Caki2 (cell line): ENCODE measurements at regions not wholly inside any gene's neighbourhood (a gene's known extent, or its start where the extent isn't known, plus 50 kb on each side); places are given as distances from the start of the nearest gene placed in this dataset.
"Not testable (repeated sequence)": the region's sequence is repeated elsewhere in the genome, so short reads cannot be mapped to it uniquely, and the experiment has no call there.

Experiments
- DNase-seq: peaks from one replicate; pipeline ENCODE4 v3.0.0-alpha.2; 2015; ENCODE audit warnings: low read depth
- in situ Hi-C: cut with HindIII; loops from 2 replicates; pipeline ENCODE4 v1.10.0; 2016; ENCODE audit warnings: low sequenced_read_pairs, low pct_unique_long_range_greater_than_20kb, mixed read lengths

GRCh38 chr20:48143435-48144081 is 358.3 kb upstream of the SULF2 start:
- in situ Hi-C loops = no loop called here
- no peak for DNase-seq

DNA sequence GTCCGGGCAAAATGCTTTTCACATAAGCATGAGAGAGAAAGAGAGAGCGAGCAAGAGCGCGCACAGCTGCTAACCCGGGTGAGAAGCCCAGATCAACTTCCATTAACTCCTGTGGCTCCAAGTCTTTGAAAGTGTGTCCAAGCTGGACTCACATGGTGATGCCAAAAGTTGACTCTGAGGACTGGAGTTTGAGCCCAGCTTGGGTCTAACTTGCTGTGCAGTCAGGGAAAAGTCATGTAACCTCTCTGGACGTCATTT is 357.2 kb upstream of the SULF2 start:
- in situ Hi-C loops = no loop called here
- no peak for DNase-seq

- DNase-seq = no peak
Observed at GRCh38 chr20:48141660-48142515, 356.6 kb upstream of the SULF2 start.

DNA sequence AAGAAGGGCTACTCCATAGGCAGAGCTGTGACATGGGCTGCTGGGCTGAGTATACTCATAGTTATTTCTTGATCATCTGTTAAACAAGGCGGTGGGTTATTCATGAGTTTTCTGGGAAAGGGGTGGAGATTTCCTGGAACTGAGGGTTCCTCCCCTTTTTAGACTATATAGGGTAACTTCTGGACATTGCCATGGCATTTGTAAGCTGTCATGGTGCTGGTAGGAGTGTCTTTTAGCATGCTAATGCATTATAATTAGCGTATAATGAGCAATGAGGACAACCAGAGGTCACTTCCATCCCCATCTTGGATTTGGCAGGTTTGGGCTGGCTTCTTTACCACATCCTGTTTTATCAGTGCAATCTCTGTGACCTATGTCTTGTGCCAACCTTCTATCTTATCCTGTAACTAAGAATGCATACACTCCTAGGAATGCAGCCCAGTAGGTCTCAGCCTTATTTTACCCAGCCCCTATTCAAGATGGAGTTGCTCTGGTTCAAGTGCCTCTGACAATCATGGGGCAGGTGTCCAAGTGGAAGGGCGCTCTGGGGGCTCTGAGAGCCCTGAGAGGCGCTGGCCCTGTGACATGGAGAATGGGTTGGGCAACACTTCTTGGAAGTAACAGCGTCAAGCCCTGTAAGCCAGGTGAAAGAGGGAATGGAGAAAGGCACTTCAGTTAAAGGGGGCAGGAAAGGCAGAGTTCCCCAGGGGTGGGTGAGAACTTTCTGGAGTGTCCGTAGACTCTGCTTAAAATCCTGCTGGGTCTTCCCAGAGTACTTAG is 354.2 kb upstream of the SULF2 start:
- in situ Hi-C loops = no loop called here
- no peak for DNase-seq

More at GRCh38 chr20:48141660-48142515, 356.6 kb upstream of the SULF2 start:
- in situ Hi-C loops = no loop called here

GRCh38 chr20:48132834-48133233 is 347.6 kb upstream of the SULF2 start:
- in situ Hi-C loops = no loop called here
- no peak for DNase-seq

DNA sequence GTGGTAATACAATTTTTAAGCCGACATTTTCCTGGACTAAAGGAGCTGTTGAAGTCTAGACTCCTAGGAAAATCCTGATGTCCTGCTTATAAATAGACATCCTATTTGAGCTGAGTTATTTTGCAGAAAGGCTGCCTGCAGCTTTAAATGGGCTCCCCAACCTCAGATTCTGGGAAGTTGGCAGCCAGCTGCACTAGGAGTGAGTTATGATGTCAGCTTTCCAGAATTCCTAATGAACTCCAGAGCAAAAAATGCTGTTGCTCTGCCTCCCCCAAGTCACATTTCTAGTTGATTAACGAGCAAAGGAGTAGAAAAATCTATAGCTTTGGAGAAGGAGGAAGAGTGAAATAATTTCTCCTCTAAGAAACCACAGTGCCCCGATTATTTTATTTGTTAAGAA is 346.3 kb upstream of the SULF2 start:
- DNase-seq = no peak
- in situ Hi-C loops = no loop called here

DNA sequence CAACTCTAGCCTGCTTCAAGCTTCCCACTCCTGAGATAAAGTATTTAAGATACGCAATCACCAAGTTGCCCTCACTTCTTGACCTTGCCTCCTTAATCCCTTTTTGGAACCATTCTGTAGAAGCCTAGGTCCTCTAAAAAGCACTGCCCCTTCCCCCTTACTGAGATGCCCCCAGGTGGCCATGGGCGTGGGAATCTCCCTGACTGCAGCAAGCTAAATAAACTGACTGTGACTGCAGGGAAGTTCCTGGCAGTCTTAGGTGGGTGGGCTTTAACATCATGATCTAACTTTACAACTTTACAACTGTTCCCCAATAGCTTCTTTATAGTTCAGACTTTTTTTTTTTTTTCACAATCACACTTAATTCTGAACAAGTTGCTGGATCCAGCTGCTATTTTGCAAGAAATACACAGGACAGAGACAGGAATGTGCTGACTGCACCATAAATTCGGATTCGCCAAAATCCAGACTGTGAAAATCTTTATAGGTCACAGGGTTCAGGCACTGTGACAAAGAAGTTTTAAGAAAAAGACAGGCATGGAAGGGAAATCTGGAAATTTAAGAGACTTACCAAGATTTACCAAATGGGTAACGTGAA is 344.2 kb upstream of the SULF2 start:
- DNase-seq = no peak
- in situ Hi-C loops = no loop called here

DNA sequence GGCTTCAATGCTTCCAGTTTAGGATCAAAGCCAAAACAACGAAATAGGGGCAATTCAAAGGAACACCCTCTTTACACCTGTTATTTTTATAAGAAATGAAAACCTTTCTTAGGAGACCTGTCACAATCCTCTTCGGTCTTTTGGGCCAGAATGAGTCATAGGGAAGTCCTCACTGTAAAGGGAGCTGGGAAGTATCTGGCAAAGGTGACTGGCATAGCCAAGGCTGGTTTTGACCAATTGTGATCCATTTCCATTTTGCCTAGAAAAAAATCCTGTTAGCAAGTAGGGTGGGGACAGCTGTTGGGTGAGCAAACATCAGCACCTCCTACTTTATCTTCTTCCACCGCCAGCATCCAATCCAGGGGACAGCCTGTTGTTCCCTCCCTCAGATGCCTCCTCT is 343.2 kb upstream of the SULF2 start:
- in situ Hi-C loops = no loop called here
- no peak for DNase-seq

DNA sequence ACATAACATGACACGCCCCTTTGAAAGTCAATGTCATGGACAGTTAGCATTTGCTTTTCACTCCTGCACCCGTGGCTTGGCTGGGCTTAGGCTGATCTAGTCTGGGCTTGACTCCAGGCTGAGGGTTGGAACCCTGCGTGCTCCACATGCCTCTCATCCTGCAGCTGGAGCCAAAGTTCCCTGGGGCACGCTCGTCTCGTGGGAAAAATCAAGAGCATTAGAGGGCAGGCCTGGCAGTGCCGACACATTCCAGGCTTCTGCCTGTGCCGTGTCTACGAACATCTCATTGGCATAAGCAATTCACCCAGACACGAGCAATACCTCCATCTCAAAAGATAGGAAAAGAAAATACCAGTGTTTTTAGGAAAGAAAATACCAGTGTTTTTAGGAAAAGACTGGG is 342.7 kb upstream of the SULF2 start:
- in situ Hi-C loops = not testable (repeated sequence)

DNA sequence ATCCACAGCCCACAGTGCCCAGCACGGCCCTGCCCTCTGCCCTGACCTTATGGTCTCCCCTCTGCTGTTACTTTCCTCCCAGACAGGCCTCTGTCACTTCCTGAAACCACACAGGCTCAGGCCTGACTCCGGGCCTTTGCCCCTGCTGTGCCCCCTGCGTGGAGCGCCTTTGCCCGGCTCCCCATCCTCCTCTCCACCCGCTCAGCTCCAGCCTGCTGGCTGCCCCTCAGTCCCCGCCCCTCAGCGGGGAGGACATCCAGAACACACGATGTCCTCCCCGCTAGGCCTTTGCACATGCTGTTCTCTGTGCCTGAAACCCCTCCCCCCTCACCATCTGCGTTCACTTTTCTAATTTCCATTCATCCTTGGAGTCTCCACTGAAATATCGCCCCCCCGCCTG is 341.9 kb upstream of the SULF2 start:
- in situ Hi-C loops, DNase-seq: not testable (repeated sequence)

More for the DNA sequence above, 342.7 kb upstream of the SULF2 start:
- not testable (repeated sequence) for DNase-seq

DNA sequence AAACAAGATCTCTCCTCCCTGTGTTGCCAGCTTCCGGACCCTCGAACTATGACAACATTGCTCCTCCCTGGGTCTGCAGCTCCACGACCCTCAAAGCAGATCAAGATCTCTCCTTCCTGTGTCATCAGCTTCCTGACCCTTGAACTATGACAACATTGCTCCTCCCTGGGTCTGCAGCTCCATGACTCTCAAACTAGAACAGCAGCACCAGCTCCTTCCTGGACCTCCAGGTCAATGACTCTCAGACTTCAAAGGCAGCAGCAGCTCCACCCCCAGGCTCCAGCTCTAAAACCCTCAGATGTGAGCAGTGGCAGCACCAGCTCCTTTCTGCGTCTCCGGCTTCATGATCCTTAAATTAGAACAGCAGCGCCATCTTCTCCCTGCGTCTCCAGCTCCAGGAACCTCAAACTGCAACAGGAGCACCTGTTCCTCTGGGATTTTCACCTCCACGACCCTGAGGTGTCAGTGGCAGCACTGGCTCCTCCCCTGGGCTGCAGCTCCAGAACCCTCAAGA is 341.0 kb upstream of the SULF2 start:
- in situ Hi-C loops = no loop called here
- DNase-seq = no peak

DNA sequence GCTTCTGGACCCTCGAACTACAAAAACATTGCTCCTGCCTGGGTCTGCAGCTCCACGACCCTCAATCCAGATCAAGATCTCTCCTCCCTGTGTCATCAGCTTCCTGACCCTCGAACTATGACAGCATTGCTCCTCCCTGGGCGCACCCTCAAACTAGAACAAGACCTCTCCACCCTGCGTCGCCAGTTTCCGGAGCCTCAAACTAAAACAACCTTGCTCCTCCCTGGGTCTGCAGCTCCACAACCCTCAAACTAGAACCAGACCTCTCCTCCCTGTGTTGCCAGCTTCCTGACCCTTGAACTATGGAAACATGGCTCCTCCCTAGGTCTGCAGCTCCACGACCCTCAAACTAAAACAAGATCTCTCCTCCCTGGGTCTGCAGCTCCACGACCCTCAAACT is 339.7 kb upstream of the SULF2 start:
- in situ Hi-C loops = no loop called here

GRCh38 chr20:48124181-48124782 is 339.0 kb upstream of the SULF2 start:
- no peak for DNase-seq
- in situ Hi-C loops = no loop called here

More for the DNA sequence above, 339.7 kb upstream of the SULF2 start:
- no peak for DNase-seq

DNA sequence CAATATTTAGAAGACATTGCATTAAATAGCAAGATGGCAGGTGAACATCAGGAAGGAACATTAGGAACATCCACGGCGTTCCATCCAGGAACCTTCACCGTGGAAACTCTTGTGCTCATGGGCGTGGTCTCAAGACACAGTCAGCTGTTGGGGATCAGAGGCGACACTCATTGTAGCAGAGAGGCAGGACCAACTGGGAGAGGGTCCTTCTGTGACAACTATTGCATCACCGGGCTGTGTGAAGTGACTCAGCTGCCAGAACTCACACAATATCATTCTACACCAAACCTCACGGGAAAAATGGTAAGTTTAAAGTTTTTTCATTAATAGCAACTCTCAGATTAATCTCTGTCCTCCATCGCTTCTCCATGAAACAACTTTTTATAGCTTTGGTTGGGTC is 334.8 kb upstream of the SULF2 start:
- in situ Hi-C loops = no loop called here
- no peak for DNase-seq

DNA sequence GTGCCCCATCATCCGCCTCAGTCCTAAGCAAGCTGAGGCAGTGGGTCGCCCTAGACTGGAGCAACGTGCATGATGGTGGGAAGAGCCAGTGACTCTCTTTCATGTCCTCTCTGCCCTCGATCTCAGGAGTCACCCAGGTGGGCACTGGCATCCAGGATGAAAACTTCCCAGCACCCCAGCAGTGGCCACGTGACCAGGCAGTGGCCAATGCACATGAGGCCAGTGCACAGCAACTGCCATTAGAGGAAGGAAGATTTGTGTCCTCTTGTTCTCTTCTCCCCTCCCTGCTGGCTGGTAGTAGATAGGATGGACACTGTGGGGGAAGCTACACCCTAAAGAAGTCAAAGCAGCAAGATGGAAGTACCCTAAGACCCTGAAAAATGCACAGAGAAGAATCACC is 334.1 kb upstream of the SULF2 start:
- DNase-seq, in situ Hi-C loops: not testable (repeated sequence)

- in situ Hi-C loops = no loop called here
Observed at GRCh38 chr20:48115502-48115901, 330.2 kb upstream of the SULF2 start.

GRCh38 chr20:48107560-48107959 is 322.3 kb upstream of the SULF2 start:
- in situ Hi-C loops = no loop called here
- no peak for DNase-seq

More at GRCh38 chr20:48115502-48115901, 330.2 kb upstream of the SULF2 start:
- no peak for DNase-seq

GRCh38 chr20:48106428-48106827 is 321.1 kb upstream of the SULF2 start:
- in situ Hi-C loops = no loop called here
- no peak for DNase-seq
